Loucy (cell line): ENCODE measurements at regions not wholly inside any gene's neighbourhood (a gene's known extent, or its start where the extent isn't known, plus 50 kb on each side); places are given as distances from the start of the nearest gene placed in this dataset.

Experiments
- CTCF ChIP-seq: fragments of 200-600 bp; sonication (generic); conservative IDR thresholded peaks from 2 replicates; pipeline ENCODE4 v1.5.1; 2014; ENCODE audit warnings: mild to moderate bottlenecking, antibody characterized with exemption, low read length
- EZH2phosphoT487 ChIP-seq: fragments of 200-600 bp; IDR thresholded peaks from 2 replicates; pipeline ENCODE4 v1.6.1; 2018; ENCODE audit warnings: antibody characterized with exemption, mild to moderate bottlenecking, moderate library complexity, borderline replicate concordance

- TF ChIP-seq CTCF (no peak), EZH2phosphoT487 (no peak)
These were observed 155.6 kb upstream of the TAS2R1 start for GRCh38 chr5:9785751-9786150.
